GM12873 (cell line): ENCODE measurements at regions not wholly inside any gene's neighbourhood (a gene's known extent, or its start where the extent isn't known, plus 50 kb on each side); places are given as distances from the start of the nearest gene placed in this dataset.

ENCODE experiments used
- TF ChIP-seq, protein P1 (sequence below): IDR thresholded peaks from 2 replicates; pipeline ENCODE4 v1.5.1; 2012; ENCODE audit warnings: low read depth, mild to moderate bottlenecking, moderate library complexity, low read length, control low read depth; ENCODE audit not compliant: insufficient read depth; ENCODE audit errors: missing control alignments

DNA sequence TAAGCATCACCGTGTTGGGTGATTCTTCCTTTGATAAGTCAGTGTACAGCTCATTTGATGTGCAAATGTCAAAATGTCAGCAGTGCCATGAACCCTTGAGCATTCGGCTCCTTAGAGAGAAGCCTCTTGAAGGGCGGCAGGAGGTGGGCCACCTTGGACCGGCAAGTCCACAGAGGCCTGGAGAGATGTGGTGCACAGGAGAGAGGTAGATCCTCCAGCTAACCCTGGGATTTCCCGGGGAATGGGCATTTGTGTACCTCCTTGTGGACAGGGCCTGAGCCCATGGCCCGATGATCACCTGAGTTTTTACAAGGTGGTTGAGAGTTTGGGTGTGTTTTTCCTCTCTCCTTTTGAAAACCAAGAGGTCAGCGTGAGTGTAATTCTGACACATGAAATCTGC lies 133.2 kb upstream of the RCN1 start:
- TF ChIP-seq, protein P1, sequence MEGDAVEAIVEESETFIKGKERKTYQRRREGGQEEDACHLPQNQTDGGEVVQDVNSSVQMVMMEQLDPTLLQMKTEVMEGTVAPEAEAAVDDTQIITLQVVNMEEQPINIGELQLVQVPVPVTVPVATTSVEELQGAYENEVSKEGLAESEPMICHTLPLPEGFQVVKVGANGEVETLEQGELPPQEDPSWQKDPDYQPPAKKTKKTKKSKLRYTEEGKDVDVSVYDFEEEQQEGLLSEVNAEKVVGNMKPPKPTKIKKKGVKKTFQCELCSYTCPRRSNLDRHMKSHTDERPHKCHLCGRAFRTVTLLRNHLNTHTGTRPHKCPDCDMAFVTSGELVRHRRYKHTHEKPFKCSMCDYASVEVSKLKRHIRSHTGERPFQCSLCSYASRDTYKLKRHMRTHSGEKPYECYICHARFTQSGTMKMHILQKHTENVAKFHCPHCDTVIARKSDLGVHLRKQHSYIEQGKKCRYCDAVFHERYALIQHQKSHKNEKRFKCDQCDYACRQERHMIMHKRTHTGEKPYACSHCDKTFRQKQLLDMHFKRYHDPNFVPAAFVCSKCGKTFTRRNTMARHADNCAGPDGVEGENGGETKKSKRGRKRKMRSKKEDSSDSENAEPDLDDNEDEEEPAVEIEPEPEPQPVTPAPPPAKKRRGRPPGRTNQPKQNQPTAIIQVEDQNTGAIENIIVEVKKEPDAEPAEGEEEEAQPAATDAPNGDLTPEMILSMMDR, result no peak

DNA sequence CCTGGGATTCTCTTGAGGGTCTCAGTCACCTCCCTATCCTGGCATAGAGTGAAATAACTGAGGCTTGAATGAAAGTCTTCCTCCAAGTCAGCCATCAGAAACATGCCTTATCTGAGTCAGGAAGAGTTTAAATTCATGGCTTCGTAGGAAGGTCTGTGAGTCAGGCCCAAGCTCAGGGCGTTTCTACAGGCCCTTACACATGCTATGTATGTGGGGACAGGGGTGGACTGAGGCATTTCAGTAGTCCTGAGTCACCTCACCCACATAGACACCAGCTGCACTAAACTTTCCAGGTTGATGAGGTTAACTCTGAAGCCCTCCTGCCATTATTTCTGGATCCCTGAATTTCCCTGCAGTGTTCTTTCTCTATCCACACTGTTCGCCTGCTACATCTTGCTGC lies 134.6 kb upstream of the RCN1 start:
- TF ChIP-seq, protein P1, result no peak

DNA sequence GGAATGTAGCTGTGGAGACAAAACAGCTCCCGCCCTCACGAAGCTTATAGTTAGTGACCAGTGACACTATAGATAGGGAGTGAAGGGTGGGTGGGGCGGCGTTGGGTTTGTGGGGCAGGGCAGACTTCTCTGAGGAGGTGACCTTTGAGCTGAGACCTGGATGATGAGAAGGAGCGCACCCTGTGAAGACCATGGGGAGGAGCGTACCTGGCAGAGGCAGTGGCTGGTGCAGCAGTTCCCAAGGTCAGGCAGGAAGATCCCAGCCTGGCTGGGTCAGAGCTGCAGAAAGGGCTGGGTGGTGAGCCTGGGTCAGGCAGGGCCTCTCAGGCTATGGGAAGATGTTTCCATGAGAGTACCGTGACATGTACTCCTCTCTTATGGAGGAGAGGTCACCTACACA lies 135.0 kb upstream of the RCN1 start:
- TF ChIP-seq, protein P1, result no peak

DNA sequence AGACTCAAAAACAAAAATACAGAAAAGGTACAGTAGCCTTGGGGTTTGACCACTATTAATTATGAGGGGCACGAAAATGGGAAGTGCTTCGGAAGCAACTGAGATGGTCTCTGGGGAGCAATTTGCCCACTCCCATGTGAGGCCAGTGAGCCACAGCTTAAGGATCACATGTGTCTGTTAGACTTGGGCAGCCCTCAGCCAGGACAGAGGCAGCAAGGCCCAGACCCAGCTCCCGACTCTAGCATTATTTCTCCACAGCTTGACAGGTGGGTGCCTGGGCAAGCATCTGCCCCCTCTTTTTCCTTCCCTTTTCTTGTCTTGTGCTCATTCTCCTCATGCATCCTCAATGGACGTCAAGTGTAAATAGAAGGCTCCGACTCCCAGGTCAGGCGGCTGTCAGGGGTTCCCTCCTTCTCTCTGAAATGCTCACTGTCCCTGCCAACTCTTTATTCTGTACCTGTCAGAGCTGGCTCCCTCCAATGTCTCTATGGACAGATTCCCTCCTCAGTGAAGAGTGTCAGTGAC lies 137.0 kb upstream of the RCN1 start:
- TF ChIP-seq, protein P1, result no peak

DNA sequence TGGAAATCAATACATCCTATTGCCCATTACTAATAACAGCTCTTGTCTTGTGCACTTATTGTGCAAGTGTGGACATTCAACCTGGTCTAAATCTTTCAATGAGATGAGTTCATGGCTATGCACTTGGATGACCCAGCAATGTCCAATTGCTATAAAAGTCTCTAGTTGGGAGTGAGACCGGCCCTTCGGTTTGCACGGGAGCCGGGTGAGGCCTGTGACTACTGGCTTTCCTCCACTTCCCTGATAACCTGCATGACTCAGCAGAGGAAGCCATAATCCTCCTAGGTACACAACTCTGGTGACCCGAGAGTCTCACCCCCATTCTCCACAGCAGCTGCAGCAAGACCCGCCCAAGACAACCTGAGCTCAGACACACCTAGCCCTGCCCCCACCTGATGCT lies 135.9 kb upstream of the PAX6 start:
- TF ChIP-seq, protein P1, result no peak

DNA sequence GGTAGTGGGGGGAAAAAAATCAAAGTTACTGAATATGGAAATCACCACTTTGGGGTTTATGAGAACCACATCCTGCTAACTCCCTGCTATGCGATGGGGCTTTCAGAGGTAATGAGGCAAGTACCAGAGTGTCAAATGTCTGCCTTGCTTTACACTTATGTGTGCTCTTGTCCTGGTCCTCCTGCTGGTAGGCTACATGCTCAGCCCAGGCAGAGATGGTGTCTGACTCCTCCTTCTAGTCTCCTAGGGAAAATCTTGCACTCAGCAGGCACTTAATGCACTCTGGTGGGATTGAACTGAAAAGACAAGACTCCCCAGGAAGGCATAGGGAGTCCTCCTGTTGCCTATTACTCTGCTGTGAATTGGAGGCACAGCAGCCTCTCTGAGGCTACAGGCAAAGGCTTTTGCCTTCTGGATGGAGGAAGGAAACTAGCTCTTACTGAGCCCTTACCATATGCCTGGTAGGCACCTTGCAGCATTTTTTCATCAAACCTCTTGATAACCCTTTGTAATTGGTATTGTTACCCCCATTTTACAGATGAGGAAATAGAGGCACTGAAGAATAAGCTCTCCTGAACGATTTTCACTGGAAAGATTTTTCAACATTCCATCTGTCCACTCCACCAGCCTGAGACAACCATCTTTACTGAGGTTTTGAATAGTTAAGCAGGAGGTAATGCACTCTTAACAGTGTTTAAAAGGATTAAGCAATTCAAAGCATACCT lies 132.1 kb upstream of the PAX6 start:
- TF ChIP-seq, protein P1, result peak; percentile 18

DNA sequence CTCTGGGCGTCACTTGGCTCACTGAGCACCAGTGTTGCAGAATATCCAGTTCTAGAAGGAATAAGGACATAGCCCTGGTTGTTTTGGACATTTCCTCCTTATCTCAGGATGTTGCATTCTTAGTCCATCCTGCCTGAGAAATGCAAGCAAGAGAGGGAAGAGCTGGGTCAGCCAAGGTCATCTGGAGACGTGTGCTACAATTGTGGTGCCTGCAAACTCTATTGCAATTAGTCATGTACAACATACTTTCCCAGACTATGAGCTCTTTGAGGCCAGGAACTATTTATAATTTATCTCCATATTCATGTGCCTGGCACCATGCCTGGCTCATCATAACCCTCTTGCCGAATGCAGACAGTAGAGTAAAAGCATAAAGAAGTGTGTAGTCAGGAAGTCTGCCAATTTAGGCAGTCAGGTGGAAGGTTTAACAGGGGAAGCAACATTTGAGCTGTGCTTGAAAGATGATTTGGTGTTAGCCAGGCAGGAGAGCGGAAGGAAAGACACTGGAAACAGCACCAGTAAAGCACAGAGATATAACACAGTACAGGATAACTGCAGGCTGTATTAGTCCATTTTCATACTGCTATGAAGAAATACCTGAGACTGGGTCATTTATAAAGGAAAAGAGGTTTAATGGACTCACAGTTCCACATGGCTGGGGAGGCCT lies 129.4 kb upstream of the PAX6 start:
- TF ChIP-seq, protein P1, result no peak
